SK-N-SH treated with all-trans-retinoic acid at 6 μM for 48 hours (cell line): ENCODE measurements at regions not wholly inside any gene's neighbourhood (a gene's known extent, or its start where the extent isn't known, plus 50 kb on each side); places are given as distances from the start of the nearest gene placed in this dataset.

ENCODE experiments used
- ATAC-seq: fragments of 200-7000 bp; cut with Tn5 transposase; 3 replicates; pipeline ENCODE4 v1.9.1; 2020; ENCODE audit warnings: mild to moderate bottlenecking, moderate library complexity
- ARNTL ChIP-seq: fragments of 450-650 bp; formaldehyde crosslinking; IDR thresholded peaks from 2 replicates; pipeline ENCODE4 v1.5.0; 2020; ENCODE audit warnings: low read depth, mild to moderate bottlenecking, moderate library complexity, borderline replicate concordance
- BACH2 ChIP-seq: fragments of 250-450 bp; sonication (Bioruptor Pico); IDR thresholded peaks from 2 replicates; pipeline ENCODE4 v1.9.0; 2021; ENCODE audit warnings: mild to moderate bottlenecking, borderline replicate concordance
- CSDC2 ChIP-seq: fragments of 250-450 bp; sonication (Bioruptor Pico); IDR thresholded peaks from 2 replicates; pipeline ENCODE4 v1.5.0; 2020; ENCODE audit warnings: mild to moderate bottlenecking, moderate library complexity
- CSRNP3 ChIP-seq: fragments of 250-450 bp; sonication (Bioruptor Pico); IDR thresholded peaks from 2 replicates; pipeline ENCODE4 v1.5.1; 2021; ENCODE audit warnings: mild to moderate bottlenecking, moderate library complexity
- ESRRG ChIP-seq: fragments of 250-450 bp; sonication (Bioruptor Pico); IDR thresholded peaks from 2 replicates; pipeline ENCODE4 v1.6.1; 2021; ENCODE audit warnings: mild to moderate bottlenecking
- GLIS3 ChIP-seq: fragments of 250-450 bp; sonication (Bioruptor Pico); IDR thresholded peaks from 2 replicates; pipeline ENCODE4 v1.5.0; 2020; ENCODE audit warnings: mild to moderate bottlenecking, moderate library complexity
- ISL1 ChIP-seq: fragments of 250-450 bp; sonication (Bioruptor Pico); IDR thresholded peaks from 2 replicates; pipeline ENCODE4 v2.1.2; 2022; ENCODE audit warnings: mild to moderate bottlenecking, moderate library complexity
- OSR1 ChIP-seq: fragments of 250-450 bp; sonication (Bioruptor Pico); IDR thresholded peaks from 2 replicates; pipeline ENCODE4 v1.8.0; 2022; ENCODE audit warnings: moderate library complexity, mild to moderate bottlenecking, inconsistent platforms
- POU6F1 ChIP-seq: fragments of 250-450 bp; sonication (Bioruptor Pico); IDR thresholded peaks from 2 replicates; pipeline ENCODE4 v1.8.0; 2021; ENCODE audit warnings: low read depth, mild to moderate bottlenecking, moderate library complexity, borderline replicate concordance
- PPARA ChIP-seq: fragments of 250-450 bp; sonication (Bioruptor Pico); IDR thresholded peaks from 2 replicates; pipeline ENCODE4 v1.5.0; 2020; ENCODE audit warnings: mild to moderate bottlenecking, borderline replicate concordance
- RARB ChIP-seq: fragments of 250-450 bp; sonication (Bioruptor Pico); IDR thresholded peaks from 2 replicates; pipeline ENCODE4 v1.8.0; 2021; ENCODE audit warnings: mild to moderate bottlenecking, moderate library complexity
- SNAI2 ChIP-seq: fragments of 250-450 bp; sonication (Bioruptor Pico); IDR thresholded peaks from 2 replicates; pipeline ENCODE4 v1.5.0; 2020; ENCODE audit warnings: mild to moderate bottlenecking, moderate library complexity
- TCF4 ChIP-seq: fragments of 250-450 bp; sonication (Bioruptor Pico); IDR thresholded peaks from 2 replicates; pipeline ENCODE4 v1.8.0; 2021; ENCODE audit warnings: mild to moderate bottlenecking, moderate library complexity, borderline replicate concordance
- TOX ChIP-seq: fragments of 250-450 bp; sonication (Bioruptor Pico); IDR thresholded peaks from 2 replicates; pipeline ENCODE4 v1.8.0; 2021; ENCODE audit warnings: mild to moderate bottlenecking, moderate library complexity, borderline replicate concordance
- ZC3H10 ChIP-seq: fragments of 250-450 bp; sonication (Bioruptor Pico); IDR thresholded peaks from 2 replicates; pipeline ENCODE4 v1.5.1; 2021; ENCODE audit warnings: mild to moderate bottlenecking, moderate library complexity
- ZFP3 ChIP-seq: fragments of 250-450 bp; sonication (Bioruptor Pico); IDR thresholded peaks from 2 replicates; pipeline ENCODE4 v1.5.0; 2020; ENCODE audit warnings: mild to moderate bottlenecking, moderate library complexity
- ZFP30 ChIP-seq: fragments of 450-650 bp; formaldehyde crosslinking; IDR thresholded peaks from 2 replicates; pipeline ENCODE4 v1.5.0; 2022; ENCODE audit warnings: mild to moderate bottlenecking, moderate library complexity
- ZNF565 ChIP-seq: fragments of 450-650 bp; formaldehyde crosslinking; conservative IDR thresholded peaks from 2 replicates; pipeline ENCODE4 v1.5.0; 2020; ENCODE audit warnings: low read depth, mild to moderate bottlenecking, moderate library complexity
- ZNF70 ChIP-seq: fragments of 450-650 bp; formaldehyde crosslinking; IDR thresholded peaks from 2 replicates; pipeline ENCODE4 v1.5.0; 2020; ENCODE audit warnings: mild to moderate bottlenecking, moderate library complexity
- TF ChIP-seq, protein P1 (sequence below): fragments of 250-450 bp; sonication (Bioruptor Pico); IDR thresholded peaks from 2 replicates; pipeline ENCODE4 v1.5.0; 2020; ENCODE audit warnings: mild to moderate bottlenecking, moderate library complexity
- TF ChIP-seq, protein P2 (sequence below): fragments of 250-450 bp; sonication (Bioruptor Pico); IDR thresholded peaks from 2 replicates; pipeline ENCODE4 v1.8.0; 2020; ENCODE audit warnings: mild to moderate bottlenecking, moderate library complexity, borderline replicate concordance

GRCh38 chr10:125548878-125549277 lies 134.1 kb downstream of the TEX36 start (continued):
- TF ChIP-seq, protein P1, sequence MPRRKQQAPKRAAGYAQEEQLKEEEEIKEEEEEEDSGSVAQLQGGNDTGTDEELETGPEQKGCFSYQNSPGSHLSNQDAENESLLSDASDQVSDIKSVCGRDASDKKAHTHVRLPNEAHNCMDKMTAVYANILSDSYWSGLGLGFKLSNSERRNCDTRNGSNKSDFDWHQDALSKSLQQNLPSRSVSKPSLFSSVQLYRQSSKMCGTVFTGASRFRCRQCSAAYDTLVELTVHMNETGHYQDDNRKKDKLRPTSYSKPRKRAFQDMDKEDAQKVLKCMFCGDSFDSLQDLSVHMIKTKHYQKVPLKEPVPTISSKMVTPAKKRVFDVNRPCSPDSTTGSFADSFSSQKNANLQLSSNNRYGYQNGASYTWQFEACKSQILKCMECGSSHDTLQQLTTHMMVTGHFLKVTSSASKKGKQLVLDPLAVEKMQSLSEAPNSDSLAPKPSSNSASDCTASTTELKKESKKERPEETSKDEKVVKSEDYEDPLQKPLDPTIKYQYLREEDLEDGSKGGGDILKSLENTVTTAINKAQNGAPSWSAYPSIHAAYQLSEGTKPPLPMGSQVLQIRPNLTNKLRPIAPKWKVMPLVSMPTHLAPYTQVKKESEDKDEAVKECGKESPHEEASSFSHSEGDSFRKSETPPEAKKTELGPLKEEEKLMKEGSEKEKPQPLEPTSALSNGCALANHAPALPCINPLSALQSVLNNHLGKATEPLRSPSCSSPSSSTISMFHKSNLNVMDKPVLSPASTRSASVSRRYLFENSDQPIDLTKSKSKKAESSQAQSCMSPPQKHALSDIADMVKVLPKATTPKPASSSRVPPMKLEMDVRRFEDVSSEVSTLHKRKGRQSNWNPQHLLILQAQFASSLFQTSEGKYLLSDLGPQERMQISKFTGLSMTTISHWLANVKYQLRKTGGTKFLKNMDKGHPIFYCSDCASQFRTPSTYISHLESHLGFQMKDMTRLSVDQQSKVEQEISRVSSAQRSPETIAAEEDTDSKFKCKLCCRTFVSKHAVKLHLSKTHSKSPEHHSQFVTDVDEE (CRISPR knock-in tag) = no peak

DNA sequence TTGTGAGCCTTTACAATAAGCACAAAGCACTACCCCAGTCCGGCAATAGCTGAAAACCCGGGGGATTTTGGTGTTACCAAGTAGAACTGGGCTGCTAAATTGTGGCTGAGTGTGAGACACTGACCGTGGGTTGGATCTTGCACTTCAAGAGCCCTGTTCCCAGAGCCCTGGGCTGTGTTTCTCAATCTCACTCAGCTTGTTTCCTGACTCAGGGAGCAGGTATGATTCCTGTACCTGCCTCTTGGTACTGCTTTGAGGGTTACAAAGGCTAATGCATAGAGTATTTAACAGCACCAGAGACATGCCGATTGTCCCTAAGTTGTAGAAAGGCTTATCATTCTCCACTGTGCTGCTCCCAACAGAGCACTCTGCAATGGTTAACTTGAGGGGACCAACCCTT lies 134.6 kb downstream of the TEX36 start:
- no peak for TF ChIP-seq BACH2 (CRISPR knock-in tag)
- no peak for ATAC-seq

- no peak for TF ChIP-seq ZFP3 (CRISPR knock-in tag)
- no peak for TF ChIP-seq ZNF70
- TF ChIP-seq TOX (CRISPR knock-in tag) = no peak
- TF ChIP-seq ZFP30 (CRISPR knock-in tag) = no peak
- no peak for TF ChIP-seq ZC3H10 (CRISPR knock-in tag)
- no peak for TF ChIP-seq ZNF565 (CRISPR knock-in tag)
- TF ChIP-seq TCF4 = no peak
- TF ChIP-seq GLIS3 (CRISPR knock-in tag) = no peak
- TF ChIP-seq ISL1 (CRISPR knock-in tag) = no peak
- no peak for TF ChIP-seq BACH2 (CRISPR knock-in tag)
- no peak for TF ChIP-seq CSRNP3 (CRISPR knock-in tag)
- TF ChIP-seq SNAI2 (CRISPR knock-in tag) = no peak
- TF ChIP-seq RARB (CRISPR knock-in tag) = no peak
- no peak for TF ChIP-seq ARNTL (CRISPR knock-in tag)
- no peak for TF ChIP-seq OSR1 (CRISPR knock-in tag)
- no peak for TF ChIP-seq ESRRG (CRISPR knock-in tag)
- TF ChIP-seq, protein P1 (CRISPR knock-in tag) = no peak
- no peak for TF ChIP-seq CSDC2 (CRISPR knock-in tag)
- TF ChIP-seq, all 23 proteins: peak for 0
- ATAC-seq = no peak
Measured at GRCh38 chr10:125547010-125547650, 135.8 kb downstream of the TEX36 start.

DNA sequence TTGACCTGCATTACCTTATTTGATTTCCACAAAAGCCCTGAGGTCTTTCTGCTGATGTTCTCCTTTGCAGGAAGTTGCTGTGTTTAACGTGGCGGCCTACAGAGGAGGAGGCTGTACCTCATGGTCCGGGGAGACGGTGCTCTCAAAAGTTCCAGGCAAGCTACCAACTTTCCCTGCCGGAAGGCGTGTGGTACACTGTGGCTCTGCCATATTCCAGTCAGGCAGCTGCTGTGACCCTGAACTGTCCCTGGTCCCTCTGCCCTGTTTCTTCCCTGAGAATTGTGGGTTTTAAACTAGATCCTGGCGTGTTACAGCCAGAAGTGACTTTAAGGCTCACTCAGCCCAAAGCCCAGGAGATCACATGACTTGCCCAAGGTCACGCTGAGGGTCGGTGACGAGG lies 139.2 kb downstream of the TEX36 start:
- no peak for ATAC-seq
- TF ChIP-seq TOX (CRISPR knock-in tag) (no peak), ZNF565 (CRISPR knock-in tag) (no peak), BACH2 (CRISPR knock-in tag) (no peak), ISL1 (CRISPR knock-in tag) (no peak), ZFP30 (CRISPR knock-in tag) (no peak), GLIS3 (CRISPR knock-in tag) (no peak), TCF4 (no peak), ZC3H10 (CRISPR knock-in tag) (no peak), RARB (CRISPR knock-in tag) (no peak), ZFP3 (CRISPR knock-in tag) (no peak), POU6F1 (CRISPR knock-in tag) (no peak), ESRRG (CRISPR knock-in tag) (no peak), SNAI2 (CRISPR knock-in tag) (no peak), PPARA (CRISPR knock-in tag) (no peak), ARNTL (CRISPR knock-in tag) (no peak), ZNF70 (no peak)
- TF ChIP-seq, protein P2, sequence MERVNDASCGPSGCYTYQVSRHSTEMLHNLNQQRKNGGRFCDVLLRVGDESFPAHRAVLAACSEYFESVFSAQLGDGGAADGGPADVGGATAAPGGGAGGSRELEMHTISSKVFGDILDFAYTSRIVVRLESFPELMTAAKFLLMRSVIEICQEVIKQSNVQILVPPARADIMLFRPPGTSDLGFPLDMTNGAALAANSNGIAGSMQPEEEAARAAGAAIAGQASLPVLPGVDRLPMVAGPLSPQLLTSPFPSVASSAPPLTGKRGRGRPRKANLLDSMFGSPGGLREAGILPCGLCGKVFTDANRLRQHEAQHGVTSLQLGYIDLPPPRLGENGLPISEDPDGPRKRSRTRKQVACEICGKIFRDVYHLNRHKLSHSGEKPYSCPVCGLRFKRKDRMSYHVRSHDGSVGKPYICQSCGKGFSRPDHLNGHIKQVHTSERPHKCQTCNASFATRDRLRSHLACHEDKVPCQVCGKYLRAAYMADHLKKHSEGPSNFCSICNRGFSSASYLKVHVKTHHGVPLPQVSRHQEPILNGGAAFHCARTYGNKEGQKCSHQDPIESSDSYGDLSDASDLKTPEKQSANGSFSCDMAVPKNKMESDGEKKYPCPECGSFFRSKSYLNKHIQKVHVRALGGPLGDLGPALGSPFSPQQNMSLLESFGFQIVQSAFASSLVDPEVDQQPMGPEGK (CRISPR knock-in tag) = no peak
- TF ChIP-seq, protein P1 (CRISPR knock-in tag) = no peak
